ENCODE measurements at regions not wholly inside any gene's neighbourhood (a gene's known extent, or its start where the extent isn't known, plus 50 kb on each side); places are given as distances from the start of the nearest gene placed in this dataset.

DNA sequence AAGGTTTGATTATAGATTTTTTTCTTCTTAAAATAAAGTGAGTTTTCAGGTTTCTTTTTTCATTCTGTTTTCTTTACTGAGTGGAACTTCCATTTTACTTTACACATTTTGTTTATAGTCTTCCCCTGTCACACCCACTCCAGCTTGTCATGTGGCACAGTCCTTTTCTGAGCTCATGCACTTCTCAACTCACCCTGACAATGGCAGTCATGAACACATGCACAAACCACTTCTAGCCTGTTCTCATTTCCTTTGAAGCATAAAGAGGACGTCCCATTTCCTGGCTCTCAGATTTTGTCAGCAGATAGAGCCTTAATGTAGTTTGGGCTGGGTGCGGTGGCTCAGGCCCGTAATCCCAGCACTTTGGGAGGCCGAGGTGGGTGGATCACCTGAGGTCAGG lies 168.0 kb downstream of the AHSP start (continued):
- TF ChIP-seq, protein P1, sequence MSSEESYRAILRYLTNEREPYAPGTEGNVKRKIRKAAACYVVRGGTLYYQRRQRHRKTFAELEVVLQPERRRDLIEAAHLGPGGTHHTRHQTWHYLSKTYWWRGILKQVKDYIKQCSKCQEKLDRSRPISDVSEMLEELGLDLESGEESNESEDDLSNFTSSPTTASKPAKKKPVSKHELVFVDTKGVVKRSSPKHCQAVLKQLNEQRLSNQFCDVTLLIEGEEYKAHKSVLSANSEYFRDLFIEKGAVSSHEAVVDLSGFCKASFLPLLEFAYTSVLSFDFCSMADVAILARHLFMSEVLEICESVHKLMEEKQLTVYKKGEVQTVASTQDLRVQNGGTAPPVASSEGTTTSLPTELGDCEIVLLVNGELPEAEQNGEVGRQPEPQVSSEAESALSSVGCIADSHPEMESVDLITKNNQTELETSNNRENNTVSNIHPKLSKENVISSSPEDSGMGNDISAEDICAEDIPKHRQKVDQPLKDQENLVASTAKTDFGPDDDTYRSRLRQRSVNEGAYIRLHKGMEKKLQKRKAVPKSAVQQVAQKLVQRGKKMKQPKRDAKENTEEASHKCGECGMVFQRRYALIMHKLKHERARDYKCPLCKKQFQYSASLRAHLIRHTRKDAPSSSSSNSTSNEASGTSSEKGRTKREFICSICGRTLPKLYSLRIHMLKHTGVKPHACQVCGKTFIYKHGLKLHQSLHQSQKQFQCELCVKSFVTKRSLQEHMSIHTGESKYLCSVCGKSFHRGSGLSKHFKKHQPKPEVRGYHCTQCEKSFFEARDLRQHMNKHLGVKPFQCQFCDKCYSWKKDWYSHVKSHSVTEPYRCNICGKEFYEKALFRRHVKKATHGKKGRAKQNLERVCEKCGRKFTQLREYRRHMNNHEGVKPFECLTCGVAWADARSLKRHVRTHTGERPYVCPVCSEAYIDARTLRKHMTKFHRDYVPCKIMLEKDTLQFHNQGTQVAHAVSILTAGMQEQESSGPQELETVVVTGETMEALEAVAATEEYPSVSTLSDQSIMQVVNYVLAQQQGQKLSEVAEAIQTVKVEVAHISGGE (CRISPR knock-in tag; IDR thresholded peaks at IDR 0.05): no peak
- TF ChIP-seq SMC3 (IDR thresholded peaks at IDR 0.05; ENCODE audit: borderline replicate concordance, low read length) (no peak), ZSCAN29 (IDR thresholded peaks at IDR 0.05) (no peak), JUNB (IDR thresholded peaks at IDR 0.05) (no peak), YBX1 (IDR thresholded peaks at IDR 0.05) (no peak), SMAD1 (IDR thresholded peaks at IDR 0.05; ENCODE audit: low read depth, partially characterized antibody) (no peak), RCOR1 (conservative IDR thresholded peaks at IDR 0.05; ENCODE audit: low read depth, low read length) (no peak), NR2C1 (IDR thresholded peaks at IDR 0.05) (no peak), WRNIP1 (IDR thresholded peaks at IDR 0.05; ENCODE audit: borderline replicate concordance, low read depth, low read length) (no peak), IKZF1 (conservative IDR thresholded peaks at IDR 0.05) (no peak), SIN3A (IDR thresholded peaks at IDR 0.05; ENCODE audit: low read depth, low read length) (no peak), SMARCA5 (IDR thresholded peaks at IDR 0.05) (no peak), KLF5 (IDR thresholded peaks at IDR 0.05; ENCODE audit: partially characterized antibody) (no peak), ATF7 (IDR thresholded peaks at IDR 0.05; ENCODE audit: low read depth) (peak; percentile 73)
- TF ChIP-seq, protein P2, sequence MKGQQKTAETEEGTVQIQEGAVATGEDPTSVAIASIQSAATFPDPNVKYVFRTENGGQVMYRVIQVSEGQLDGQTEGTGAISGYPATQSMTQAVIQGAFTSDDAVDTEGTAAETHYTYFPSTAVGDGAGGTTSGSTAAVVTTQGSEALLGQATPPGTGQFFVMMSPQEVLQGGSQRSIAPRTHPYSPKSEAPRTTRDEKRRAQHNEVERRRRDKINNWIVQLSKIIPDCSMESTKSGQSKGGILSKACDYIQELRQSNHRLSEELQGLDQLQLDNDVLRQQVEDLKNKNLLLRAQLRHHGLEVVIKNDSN (IDR thresholded peaks at IDR 0.05; ENCODE audit: borderline replicate concordance, extremely low read length, insufficient read depth, low read depth, low read length): no peak
- TF ChIP-seq, protein P3, sequence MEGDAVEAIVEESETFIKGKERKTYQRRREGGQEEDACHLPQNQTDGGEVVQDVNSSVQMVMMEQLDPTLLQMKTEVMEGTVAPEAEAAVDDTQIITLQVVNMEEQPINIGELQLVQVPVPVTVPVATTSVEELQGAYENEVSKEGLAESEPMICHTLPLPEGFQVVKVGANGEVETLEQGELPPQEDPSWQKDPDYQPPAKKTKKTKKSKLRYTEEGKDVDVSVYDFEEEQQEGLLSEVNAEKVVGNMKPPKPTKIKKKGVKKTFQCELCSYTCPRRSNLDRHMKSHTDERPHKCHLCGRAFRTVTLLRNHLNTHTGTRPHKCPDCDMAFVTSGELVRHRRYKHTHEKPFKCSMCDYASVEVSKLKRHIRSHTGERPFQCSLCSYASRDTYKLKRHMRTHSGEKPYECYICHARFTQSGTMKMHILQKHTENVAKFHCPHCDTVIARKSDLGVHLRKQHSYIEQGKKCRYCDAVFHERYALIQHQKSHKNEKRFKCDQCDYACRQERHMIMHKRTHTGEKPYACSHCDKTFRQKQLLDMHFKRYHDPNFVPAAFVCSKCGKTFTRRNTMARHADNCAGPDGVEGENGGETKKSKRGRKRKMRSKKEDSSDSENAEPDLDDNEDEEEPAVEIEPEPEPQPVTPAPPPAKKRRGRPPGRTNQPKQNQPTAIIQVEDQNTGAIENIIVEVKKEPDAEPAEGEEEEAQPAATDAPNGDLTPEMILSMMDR (IDR thresholded peaks at IDR 0.05 in 2 of 3, conservative IDR thresholded peaks at IDR 0.05 in 1 of 3; ENCODE audit: control insufficient read depth in 2 of 3, extremely low read depth in 1 of 3, insufficient read depth in 1 of 3, low read depth in 3 of 3, low read length in 3 of 3): no peak
- TF ChIP-seq, protein P4, sequence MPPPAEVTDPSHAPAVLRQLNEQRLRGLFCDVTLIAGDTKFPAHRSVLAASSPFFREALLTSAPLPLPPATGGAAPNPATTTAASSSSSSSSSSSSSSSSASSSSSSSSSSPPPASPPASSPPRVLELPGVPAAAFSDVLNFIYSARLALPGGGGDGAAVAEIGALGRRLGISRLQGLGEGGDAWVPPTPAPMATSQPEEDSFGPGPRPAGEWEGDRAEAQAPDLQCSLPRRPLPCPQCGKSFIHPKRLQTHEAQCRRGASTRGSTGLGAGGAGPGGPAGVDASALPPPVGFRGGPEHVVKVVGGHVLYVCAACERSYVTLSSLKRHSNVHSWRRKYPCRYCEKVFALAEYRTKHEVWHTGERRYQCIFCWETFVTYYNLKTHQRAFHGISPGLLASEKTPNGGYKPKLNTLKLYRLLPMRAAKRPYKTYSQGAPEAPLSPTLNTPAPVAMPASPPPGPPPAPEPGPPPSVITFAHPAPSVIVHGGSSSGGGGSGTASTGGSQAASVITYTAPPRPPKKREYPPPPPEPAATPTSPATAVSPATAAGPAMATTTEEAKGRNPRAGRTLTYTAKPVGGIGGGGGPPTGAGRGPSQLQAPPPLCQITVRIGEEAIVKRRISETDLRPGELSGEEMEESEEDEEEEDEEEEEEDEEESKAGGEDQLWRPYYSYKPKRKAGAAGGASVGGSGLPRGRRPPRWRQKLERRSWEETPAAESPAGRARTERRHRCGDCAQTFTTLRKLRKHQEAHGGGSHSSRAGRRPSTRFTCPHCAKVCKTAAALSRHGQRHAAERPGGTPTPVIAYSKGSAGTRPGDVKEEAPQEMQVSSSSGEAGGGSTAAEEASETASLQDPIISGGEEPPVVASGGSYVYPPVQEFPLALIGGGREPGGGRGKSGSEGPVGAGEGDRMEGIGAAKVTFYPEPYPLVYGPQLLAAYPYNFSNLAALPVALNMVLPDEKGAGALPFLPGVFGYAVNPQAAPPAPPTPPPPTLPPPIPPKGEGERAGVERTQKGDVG (CRISPR knock-in tag; IDR thresholded peaks at IDR 0.05): no peak

Data from GM12878 (cell line).